Astrocyte of the spinal cord (primary cell): ENCODE measurements at regions not wholly inside any gene's neighbourhood (a gene's known extent, or its start where the extent isn't known, plus 50 kb on each side); places are given as distances from the start of the nearest gene placed in this dataset.
A peak's percentile ranks its signal among the peaks of the same experiment; 100 is the strongest.

Source experiments
- DNase-seq: peaks from one replicate; pipeline ENCODE4 v3.0.0; 2011; ENCODE audit warnings: low read depth, low spot score
- H3K4me3 ChIP-seq: 2 replicates; pipeline ENCODE4 v1.5.1; 2011; ENCODE audit warnings: low read depth, mild to moderate bottlenecking, low read length, moderate library complexity
- in situ Hi-C: cut with HindIII; loops from 2 replicates; pipeline ENCODE4 v1.10.0; 2017; ENCODE audit warnings: low sequenced_read_pairs
- TF ChIP-seq, protein P1 (sequence below): IDR thresholded peaks from 2 replicates; pipeline ENCODE4 v1.5.1; 2012; ENCODE audit warnings: low read depth, mild to moderate bottlenecking, low read length, inconsistent platforms

DNA sequence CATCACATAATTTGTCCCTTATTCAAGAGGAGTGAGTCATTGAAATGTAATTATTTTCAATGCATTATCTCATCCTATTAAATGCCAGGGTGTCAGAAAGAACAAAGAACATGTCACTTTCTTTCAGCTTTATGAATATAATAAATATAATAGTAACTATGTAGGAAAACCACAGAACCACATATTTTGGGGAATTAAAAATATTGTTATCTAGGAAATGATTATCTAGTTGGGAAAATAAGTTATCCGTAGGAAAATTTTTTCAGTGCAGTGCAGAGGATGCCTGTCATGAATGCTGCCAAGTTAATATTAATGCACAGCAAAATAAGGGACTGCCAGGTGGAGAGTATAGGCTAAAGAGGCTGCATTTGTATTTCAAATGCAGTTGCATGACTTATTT lies 844.8 kb downstream of the MAT2B start:
- H3K4me3 ChIP-seq = no peak overlapping the region
- TF ChIP-seq, protein P1, sequence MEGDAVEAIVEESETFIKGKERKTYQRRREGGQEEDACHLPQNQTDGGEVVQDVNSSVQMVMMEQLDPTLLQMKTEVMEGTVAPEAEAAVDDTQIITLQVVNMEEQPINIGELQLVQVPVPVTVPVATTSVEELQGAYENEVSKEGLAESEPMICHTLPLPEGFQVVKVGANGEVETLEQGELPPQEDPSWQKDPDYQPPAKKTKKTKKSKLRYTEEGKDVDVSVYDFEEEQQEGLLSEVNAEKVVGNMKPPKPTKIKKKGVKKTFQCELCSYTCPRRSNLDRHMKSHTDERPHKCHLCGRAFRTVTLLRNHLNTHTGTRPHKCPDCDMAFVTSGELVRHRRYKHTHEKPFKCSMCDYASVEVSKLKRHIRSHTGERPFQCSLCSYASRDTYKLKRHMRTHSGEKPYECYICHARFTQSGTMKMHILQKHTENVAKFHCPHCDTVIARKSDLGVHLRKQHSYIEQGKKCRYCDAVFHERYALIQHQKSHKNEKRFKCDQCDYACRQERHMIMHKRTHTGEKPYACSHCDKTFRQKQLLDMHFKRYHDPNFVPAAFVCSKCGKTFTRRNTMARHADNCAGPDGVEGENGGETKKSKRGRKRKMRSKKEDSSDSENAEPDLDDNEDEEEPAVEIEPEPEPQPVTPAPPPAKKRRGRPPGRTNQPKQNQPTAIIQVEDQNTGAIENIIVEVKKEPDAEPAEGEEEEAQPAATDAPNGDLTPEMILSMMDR = no peak
- no peak for DNase-seq
- in situ Hi-C loops = no loop called here

DNA sequence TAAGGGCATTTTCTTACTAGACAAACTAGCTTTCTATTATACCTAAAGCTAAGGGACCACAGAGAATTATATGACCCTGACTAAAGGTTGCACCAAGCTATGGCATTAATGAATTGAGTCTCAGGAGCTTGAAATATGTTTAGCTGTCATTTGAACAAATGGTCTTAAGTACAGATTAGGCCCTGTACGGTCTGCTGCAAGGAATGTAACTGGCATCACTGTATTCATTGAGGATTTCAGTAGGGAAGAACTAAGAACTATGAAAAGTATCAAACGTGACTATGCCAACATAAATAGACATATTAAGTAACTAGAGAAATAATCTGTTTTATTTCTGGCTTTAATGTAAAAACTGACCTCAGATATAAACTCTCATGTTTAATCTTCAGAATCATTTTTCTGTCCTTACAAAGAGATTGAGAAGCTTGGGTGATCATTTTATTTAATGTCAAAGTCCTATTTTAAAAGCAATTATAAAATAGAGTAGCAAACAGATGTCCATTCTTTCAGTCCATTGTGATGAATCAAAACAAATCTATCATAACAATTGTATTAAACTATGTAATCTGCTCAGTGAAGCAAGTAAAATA lies 845.9 kb downstream of the MAT2B start:
- TF ChIP-seq, protein P1 = no peak
- in situ Hi-C loops = no loop called here
- no peak for DNase-seq
- no peak overlapping the region for H3K4me3 ChIP-seq

DNA sequence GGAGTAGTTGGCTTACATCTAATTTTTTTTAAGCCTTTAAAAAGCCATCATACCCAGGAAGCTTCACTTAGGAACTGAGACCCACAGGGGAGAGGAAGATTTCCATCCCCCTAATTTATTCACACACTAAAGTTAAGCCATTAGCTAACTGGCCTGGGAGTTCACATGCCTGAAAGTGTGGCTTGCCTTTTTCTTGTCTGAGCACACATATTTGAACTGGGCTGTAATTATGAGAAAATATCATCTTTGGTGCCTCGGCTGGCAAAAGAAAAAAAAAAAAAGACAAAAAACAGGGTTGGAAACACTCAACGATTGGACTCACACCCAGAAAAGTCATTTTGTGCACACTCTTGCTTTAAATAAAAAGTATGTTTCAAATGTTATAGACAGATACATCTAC lies 847.3 kb downstream of the MAT2B start:
- TF ChIP-seq, protein P1 = no peak

DNA sequence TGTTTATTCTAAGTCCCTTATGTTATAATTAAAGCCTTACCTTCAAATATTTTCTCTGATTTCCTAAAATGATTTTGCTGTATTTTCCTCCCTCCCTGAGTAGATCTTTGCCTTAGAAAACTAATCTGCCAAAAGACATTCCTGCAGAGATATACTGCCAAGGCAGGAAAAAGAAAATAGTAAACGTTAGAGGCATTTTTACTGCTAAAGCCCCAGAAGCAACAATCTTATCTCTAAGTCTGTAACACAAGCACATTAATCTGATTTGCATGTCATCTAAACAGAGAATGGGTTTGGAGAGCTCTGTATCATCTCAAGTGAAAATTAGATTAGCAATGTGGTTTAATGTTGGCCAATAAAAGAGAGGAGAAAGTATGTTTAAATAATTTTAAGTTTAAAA lies 847.7 kb downstream of the MAT2B start:
- no peak overlapping the region for H3K4me3 ChIP-seq
- TF ChIP-seq, protein P1 = no peak
- peak; percentile 17 for DNase-seq
- in situ Hi-C loops = no loop called here

More for the DNA sequence above, 847.3 kb downstream of the MAT2B start:
- no peak overlapping the region for H3K4me3 ChIP-seq
- in situ Hi-C loops = no loop called here
- no peak for DNase-seq

DNA sequence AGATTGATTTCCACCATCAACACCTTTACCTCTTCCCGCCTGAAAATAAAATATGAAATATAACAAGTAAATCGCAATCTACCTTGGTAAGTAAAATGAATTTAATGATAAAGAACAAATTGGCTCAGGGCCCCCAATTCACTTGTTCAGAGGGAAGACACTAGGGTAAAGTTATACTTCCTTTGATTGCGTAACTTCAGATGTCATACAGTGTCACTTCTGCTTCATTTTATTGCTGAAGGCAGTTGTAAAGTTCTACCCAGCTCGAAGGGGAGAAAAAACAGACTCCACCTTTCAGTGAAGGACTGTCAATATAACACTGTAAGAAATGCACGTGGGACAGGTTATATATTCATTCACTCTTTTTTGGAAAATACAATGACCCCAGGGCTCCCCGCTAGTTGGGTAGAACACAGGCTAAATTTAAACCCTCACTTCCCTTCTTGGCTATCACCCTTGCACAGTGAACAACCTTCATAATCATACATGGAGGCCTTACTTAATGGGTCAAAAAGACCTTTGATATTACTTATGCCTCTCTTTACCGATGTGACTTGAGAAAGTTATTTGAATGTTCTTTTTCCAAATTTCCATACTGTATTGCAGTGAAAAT lies 848.8 kb downstream of the MAT2B start:
- no peak overlapping the region for H3K4me3 ChIP-seq
- DNase-seq = no peak
- in situ Hi-C loops = no loop called here
- TF ChIP-seq, protein P1 = no peak

DNA sequence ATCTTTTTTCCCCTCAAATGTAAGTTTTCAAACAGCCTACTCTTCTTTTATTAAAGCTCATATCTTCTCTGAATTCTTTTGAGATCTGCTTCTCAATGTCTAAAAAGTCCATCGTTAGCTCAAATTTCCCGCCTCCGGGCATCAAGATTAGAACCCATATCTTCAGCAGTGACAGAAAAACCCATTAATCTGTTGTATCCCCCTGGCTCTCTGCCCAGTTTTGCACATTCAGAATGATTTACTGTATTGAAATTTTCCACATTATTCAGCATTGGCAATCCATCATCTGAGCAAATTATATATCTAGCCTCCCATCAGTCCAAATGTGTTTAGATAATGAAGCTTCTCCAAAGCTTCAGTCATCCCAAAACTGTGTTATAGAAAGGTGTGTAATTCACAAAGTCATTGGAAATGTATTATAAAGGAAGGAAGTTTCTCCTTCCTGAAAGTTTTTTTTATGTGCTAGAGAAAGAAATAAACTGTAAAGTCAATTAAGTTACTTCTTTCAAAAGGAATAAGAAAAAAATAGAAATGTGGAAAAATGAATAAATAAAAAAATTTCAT lies 849.9 kb downstream of the MAT2B start:
- in situ Hi-C loops = no loop called here
- TF ChIP-seq, protein P1 = no peak
- no peak overlapping the region for H3K4me3 ChIP-seq
- DNase-seq = no peak
